ENCODE measurements at regions not wholly inside any gene's neighbourhood (a gene's known extent, or its start where the extent isn't known, plus 50 kb on each side); places are given as distances from the start of the nearest gene placed in this dataset.

- TF ChIP-seq POLR2A (IDR thresholded peaks at IDR 0.05) (no peak), CTCF (IDR thresholded peaks at IDR 0.05) (no peak)
Measured at GRCh38 chr1:217090060-217090911, 367.1 kb upstream of the ESRRG start.

All from adrenal gland (tissue), 5 donors.